ENCODE measurements at regions not wholly inside any gene's neighbourhood (a gene's known extent, or its start where the extent isn't known, plus 50 kb on each side); places are given as distances from the start of the nearest gene placed in this dataset.

- TF ChIP-seq POLR2A (IDR thresholded peaks at IDR 0.05): no peak
- TF ChIP-seq, protein P1, sequence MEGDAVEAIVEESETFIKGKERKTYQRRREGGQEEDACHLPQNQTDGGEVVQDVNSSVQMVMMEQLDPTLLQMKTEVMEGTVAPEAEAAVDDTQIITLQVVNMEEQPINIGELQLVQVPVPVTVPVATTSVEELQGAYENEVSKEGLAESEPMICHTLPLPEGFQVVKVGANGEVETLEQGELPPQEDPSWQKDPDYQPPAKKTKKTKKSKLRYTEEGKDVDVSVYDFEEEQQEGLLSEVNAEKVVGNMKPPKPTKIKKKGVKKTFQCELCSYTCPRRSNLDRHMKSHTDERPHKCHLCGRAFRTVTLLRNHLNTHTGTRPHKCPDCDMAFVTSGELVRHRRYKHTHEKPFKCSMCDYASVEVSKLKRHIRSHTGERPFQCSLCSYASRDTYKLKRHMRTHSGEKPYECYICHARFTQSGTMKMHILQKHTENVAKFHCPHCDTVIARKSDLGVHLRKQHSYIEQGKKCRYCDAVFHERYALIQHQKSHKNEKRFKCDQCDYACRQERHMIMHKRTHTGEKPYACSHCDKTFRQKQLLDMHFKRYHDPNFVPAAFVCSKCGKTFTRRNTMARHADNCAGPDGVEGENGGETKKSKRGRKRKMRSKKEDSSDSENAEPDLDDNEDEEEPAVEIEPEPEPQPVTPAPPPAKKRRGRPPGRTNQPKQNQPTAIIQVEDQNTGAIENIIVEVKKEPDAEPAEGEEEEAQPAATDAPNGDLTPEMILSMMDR (IDR thresholded peaks at IDR 0.05): no peak
Measured at GRCh38 chr2:212930556-212931260, 220.7 kb downstream of the IKZF2 start.

All from prostate gland (tissue), 2 donors.